ENCODE measurements at regions not wholly inside any gene's neighbourhood (a gene's known extent, or its start where the extent isn't known, plus 50 kb on each side); places are given as distances from the start of the nearest gene placed in this dataset.

GRCh38 chr15:25179673-25180511 lies 225.1 kb downstream of the SNRPN start:
- TF ChIP-seq POLR2A (IDR thresholded peaks at IDR 0.05) (no peak), CTCF (IDR thresholded peaks at IDR 0.05) (no peak)

All from uterus (tissue), 2 donors.